ENCODE measurements at regions not wholly inside any gene's neighbourhood (a gene's known extent, or its start where the extent isn't known, plus 50 kb on each side); places are given as distances from the start of the nearest gene placed in this dataset.

- no TSS peak for BruUV-seq (replicated peaks)
- no peaks in the 10 kb centered on the region for H3K36me3 ChIP-seq (ENCODE audit: control insufficient read depth in 1 of 2, insufficient read depth in 2 of 2, low read length in 2 of 2)
- H3K79me2 ChIP-seq (ENCODE audit: insufficient read depth, low read length), result no peaks in the 10 kb centered on the region
- no peak overlapping the region for H3K27ac ChIP-seq (ENCODE audit: low read depth, low read length)
- H3K9me2 ChIP-seq (ENCODE audit: insufficient read depth), result no peaks in the 10 kb centered on the region
- H2AFZ ChIP-seq (ENCODE audit: low read depth, low read length, poor library complexity, severe bottlenecking), result no peak overlapping the region
- H3K9me3 ChIP-seq (ENCODE audit: control insufficient read depth in 1 of 2, insufficient read depth in 1 of 2, low read depth in 1 of 2, low read length in 2 of 2), result no peaks in the 10 kb centered on the region
- ChIA-PET CTCF (interaction anchor here (3.4 kb wide), 1 partner anchor 634 kb away, joined by 10 read pairs; no protein-coding TSS in a partner anchor), RAD21 (ENCODE audit: low non-redundant PET in 1 of 2, low total read pairs in 2 of 2, uncharacterized antibody in 2 of 2, unreplicated experiment in 2 of 2) (no interaction called here), POLR2A (no interaction called here)
- TF ChIP-seq ZFX (IDR thresholded peaks at IDR 0.05), result no peak
- no peak for TF ChIP-seq POLR2AphosphoS5 (IDR thresholded peaks at IDR 0.05; ENCODE audit: low read depth, low read length)
- TF ChIP-seq EZH2phosphoT487 (IDR thresholded peaks at IDR 0.05; ENCODE audit: borderline replicate concordance), result no peak
- TF ChIP-seq FOSL1 (IDR thresholded peaks at IDR 0.05; ENCODE audit: low read depth), result no peak
- TF ChIP-seq EZH2 (IDR thresholded peaks at IDR 0.05), result no peak
- H3K4me3 ChIP-seq (replicated peaks in 1 of 2; ENCODE audit: low read depth in 1 of 2, low read length in 2 of 2), result no peak overlapping the region
- H3K27me3 ChIP-seq (ENCODE audit: insufficient read depth, low read length), result 0 out of 2 replicates have a peak, but pooled peaks cover 9% of the 10 kb centered on the region
- ATAC-seq (no peak), DNase-seq (ENCODE audit: low read depth, low spot score) (no peak)
- no peak overlapping the region for H3K4me2 ChIP-seq (ENCODE audit: low read length)
- no peaks in the 10 kb centered on the region for H4K20me1 ChIP-seq (ENCODE audit: insufficient read depth)
- H3K4me1 ChIP-seq (ENCODE audit: control insufficient read depth in 1 of 2, insufficient read depth in 2 of 2, low read length in 2 of 2), result no peaks in the 10 kb centered on the region; a peak in 1 of 4 replicates
- intact Hi-C loops (cut with micrococcal nuclease), result loop anchor here (5.0 kb wide), 1 partner anchor 461 kb away; no protein-coding TSS in a partner anchor
- no peak overlapping the region for H3K9ac ChIP-seq (ENCODE audit: low read length)
Observed at GRCh38 chr15:98441599-98441998, 206.7 kb upstream of the IGF1R start.

GRCh38 chr15:98442379-98442833 lies 205.9 kb upstream of the IGF1R start:
- ATAC-seq, result peak; percentile 94
- no peaks in the 10 kb centered on the region for H3K36me3 ChIP-seq (ENCODE audit: control insufficient read depth in 1 of 2, insufficient read depth in 2 of 2, low read length in 2 of 2)
- H3K4me1 ChIP-seq (ENCODE audit: control insufficient read depth in 1 of 2, insufficient read depth in 2 of 2, low read length in 2 of 2), result no peaks in the 10 kb centered on the region; a peak in 1 of 4 replicates
- H3K9me3 ChIP-seq (ENCODE audit: control insufficient read depth in 1 of 2, insufficient read depth in 1 of 2, low read depth in 1 of 2, low read length in 2 of 2), result no peaks in the 10 kb centered on the region
- H3K9ac ChIP-seq (ENCODE audit: low read length), result no peak overlapping the region
- BruUV-seq (replicated peaks), result no TSS peak
- POLR2A ChIA-PET, result no interaction called here
- DNase-seq (ENCODE audit: low read depth, low spot score), result peak; percentile 57
- peaks cover 9% of the 10 kb centered on the region; the same call in 1 of the 2 replicates for H3K27me3 ChIP-seq (ENCODE audit: insufficient read depth, low read length)
- RAD21 ChIA-PET (ENCODE audit: low non-redundant PET in 1 of 2, low total read pairs in 2 of 2, uncharacterized antibody in 2 of 2, unreplicated experiment in 2 of 2), result no interaction called here
- TF ChIP-seq, protein P1, sequence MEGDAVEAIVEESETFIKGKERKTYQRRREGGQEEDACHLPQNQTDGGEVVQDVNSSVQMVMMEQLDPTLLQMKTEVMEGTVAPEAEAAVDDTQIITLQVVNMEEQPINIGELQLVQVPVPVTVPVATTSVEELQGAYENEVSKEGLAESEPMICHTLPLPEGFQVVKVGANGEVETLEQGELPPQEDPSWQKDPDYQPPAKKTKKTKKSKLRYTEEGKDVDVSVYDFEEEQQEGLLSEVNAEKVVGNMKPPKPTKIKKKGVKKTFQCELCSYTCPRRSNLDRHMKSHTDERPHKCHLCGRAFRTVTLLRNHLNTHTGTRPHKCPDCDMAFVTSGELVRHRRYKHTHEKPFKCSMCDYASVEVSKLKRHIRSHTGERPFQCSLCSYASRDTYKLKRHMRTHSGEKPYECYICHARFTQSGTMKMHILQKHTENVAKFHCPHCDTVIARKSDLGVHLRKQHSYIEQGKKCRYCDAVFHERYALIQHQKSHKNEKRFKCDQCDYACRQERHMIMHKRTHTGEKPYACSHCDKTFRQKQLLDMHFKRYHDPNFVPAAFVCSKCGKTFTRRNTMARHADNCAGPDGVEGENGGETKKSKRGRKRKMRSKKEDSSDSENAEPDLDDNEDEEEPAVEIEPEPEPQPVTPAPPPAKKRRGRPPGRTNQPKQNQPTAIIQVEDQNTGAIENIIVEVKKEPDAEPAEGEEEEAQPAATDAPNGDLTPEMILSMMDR (IDR thresholded peaks at IDR 0.05 in 2 of 3, conservative IDR thresholded peaks at IDR 0.05 in 1 of 3; ENCODE audit: borderline replicate concordance in 1 of 3, insufficient read depth in 1 of 3, low read depth in 2 of 3, low read length in 2 of 3), result peak; percentile 58 to 91 (median 87)
- no peak for TF ChIP-seq ELF1 (IDR thresholded peaks at IDR 0.05; ENCODE audit: borderline replicate concordance, low read depth)
- TF ChIP-seq RAD21 (IDR thresholded peaks at IDR 0.05; ENCODE audit: low read depth), result peak; percentile 87
- intact Hi-C loops (cut with micrococcal nuclease), result loop anchor here (1.0 to 5.0 kb wide), 5 partner anchors 217 to 770 kb away; no protein-coding TSS in a partner anchor
- no peaks in the 10 kb centered on the region for H3K79me2 ChIP-seq (ENCODE audit: insufficient read depth, low read length)
- CTCF ChIA-PET, result interaction anchor here (3.4 kb wide), 1 partner anchor 634 kb away, joined by 10 read pairs; no protein-coding TSS in a partner anchor
- H3K4me2 ChIP-seq (ENCODE audit: low read length), result peak overlapping the region; percentile 30; the same call in 1 of the 2 replicates
- no peak overlapping the region for H3K4me3 ChIP-seq (replicated peaks in 1 of 2; ENCODE audit: low read depth in 1 of 2, low read length in 2 of 2)
- no peaks in the 10 kb centered on the region for H3K9me2 ChIP-seq (ENCODE audit: insufficient read depth)
- no peak overlapping the region for H3K27ac ChIP-seq (ENCODE audit: low read depth, low read length)
- H4K20me1 ChIP-seq (ENCODE audit: insufficient read depth), result no peaks in the 10 kb centered on the region
- H2AFZ ChIP-seq (ENCODE audit: low read depth, low read length, poor library complexity, severe bottlenecking), result no peak overlapping the region
